NCI-H748 (cell line): ENCODE measurements at regions not wholly inside any gene's neighbourhood (a gene's known extent, or its start where the extent isn't known, plus 50 kb on each side); places are given as distances from the start of the nearest gene placed in this dataset.

ENCODE experiments used
- DNase-seq: peaks from one replicate; lab custom pipeline; 2025; ENCODE audit not compliant: unreplicated experiment; lab: John Stamatoyannopoulos, UW

GRCh38 chr4:140281828-140282552, 91.5 kb upstream of the SCOC start:
- no peak for DNase-seq

GRCh38 chr4:140277576-140277975, 95.9 kb upstream of the SCOC start:
- no peak for DNase-seq

- DNase-seq, result no peak
Observed at GRCh38 chr4:140271553-140271952, 101.9 kb upstream of the SCOC start.

GRCh38 chr4:140269369-140269768, 104.1 kb upstream of the SCOC start:
- no peak for DNase-seq

GRCh38 chr4:140268186-140268841, 105.1 kb upstream of the SCOC start:
- DNase-seq, result no peak

GRCh38 chr4:140267576-140267975, 105.9 kb upstream of the SCOC start:
- DNase-seq, result no peak

GRCh38 chr4:140266958-140267568, 106.4 kb upstream of the SCOC start:
- DNase-seq, result no peak

GRCh38 chr4:140260227-140260626, 106.2 kb upstream of the MAML3 start:
- no peak for DNase-seq

- no peak for DNase-seq
Observed at GRCh38 chr4:140258476-140258875, 104.5 kb upstream of the MAML3 start.

- DNase-seq, result no peak
Observed at GRCh38 chr4:140257461-140258305, 103.7 kb upstream of the MAML3 start.

- no peak for DNase-seq
Observed at GRCh38 chr4:140256941-140257340, 103.0 kb upstream of the MAML3 start.

GRCh38 chr4:140256335-140256734, 102.4 kb upstream of the MAML3 start:
- no peak for DNase-seq

GRCh38 chr4:140255927-140256326, 101.9 kb upstream of the MAML3 start:
- DNase-seq, result no peak

- no peak for DNase-seq
Observed at GRCh38 chr4:140255467-140255866, 101.5 kb upstream of the MAML3 start.

GRCh38 chr4:140254651-140255299, 100.8 kb upstream of the MAML3 start:
- DNase-seq, result no peak

GRCh38 chr4:140253556-140254027, 99.6 kb upstream of the MAML3 start:
- DNase-seq, result no peak

GRCh38 chr4:140252742-140253555, 99.0 kb upstream of the MAML3 start:
- peak; percentile 73 for DNase-seq

GRCh38 chr4:140252141-140252741, 98.3 kb upstream of the MAML3 start:
- peak; percentile 15 for DNase-seq

GRCh38 chr4:140251571-140251970, 97.6 kb upstream of the MAML3 start:
- no peak for DNase-seq
